GM21717 (cell line): ENCODE measurements at regions not wholly inside any gene's neighbourhood (a gene's known extent, or its start where the extent isn't known, plus 50 kb on each side); places are given as distances from the start of the nearest gene placed in this dataset.
"Not testable (repeated sequence)": the region's sequence is repeated elsewhere in the genome, so short reads cannot be mapped to it uniquely, and the experiment has no call there.

Source experiments
- ATAC-seq: cut with Tn5 transposase; IDR thresholded peaks from one replicate; pipeline ENCODE4 v1.9.1; 2021; ENCODE audit warnings: mild to moderate bottlenecking, moderate library complexity; ENCODE audit not compliant: unreplicated experiment

DNA sequence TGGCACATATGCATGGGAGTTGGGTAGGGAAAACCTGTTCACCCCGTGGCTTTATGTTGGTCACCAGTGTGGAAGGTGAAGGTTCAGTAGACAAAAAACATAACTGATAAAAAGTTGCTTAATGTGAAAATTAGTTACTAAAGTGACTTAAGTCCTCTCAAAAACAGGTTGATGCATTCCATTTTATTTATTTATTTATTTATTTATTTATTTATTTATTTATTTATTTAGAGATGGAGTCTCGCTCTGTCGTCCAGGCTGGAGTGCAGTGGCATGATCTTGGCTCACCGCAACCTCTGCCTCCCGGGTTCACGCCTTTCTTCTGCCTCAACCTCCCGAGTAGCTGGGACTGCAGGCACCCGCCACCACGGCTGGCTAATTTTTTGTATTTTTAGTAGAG is 541.0 kb downstream of the DCDC2C start:
- not testable (repeated sequence) for ATAC-seq

- ATAC-seq, result no peak
Observed at GRCh38 chr2:4246364-4247131, 543.2 kb downstream of the DCDC2C start.

GRCh38 chr2:4247791-4248190 is 544.4 kb downstream of the DCDC2C start:
- ATAC-seq, result no peak

DNA sequence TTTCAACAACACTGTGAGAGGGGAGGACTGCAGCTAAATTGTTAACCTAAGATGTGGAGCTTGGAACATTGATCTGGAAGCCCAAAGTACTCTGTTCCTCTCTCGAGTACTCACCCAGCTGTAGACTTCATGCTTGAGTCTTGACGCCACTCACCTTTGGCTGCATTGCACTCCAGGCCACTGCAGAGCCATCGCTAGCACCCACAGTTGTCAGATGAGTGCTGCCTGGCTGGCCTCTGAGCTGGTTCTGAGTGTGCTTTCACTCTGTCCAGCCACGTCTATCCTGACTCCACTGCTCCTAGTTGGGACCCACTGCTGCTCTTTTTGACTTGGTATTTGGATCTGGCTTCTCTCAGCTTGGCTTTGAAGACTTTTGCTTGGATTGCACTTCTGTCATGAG is 552.1 kb downstream of the DCDC2C start:
- ATAC-seq, result no peak

- no peak for ATAC-seq
Observed at GRCh38 chr2:4256351-4256750, 553.0 kb downstream of the DCDC2C start.

- no peak for ATAC-seq
Observed at GRCh38 chr2:4258563-4258962, 555.2 kb downstream of the DCDC2C start.

GRCh38 chr2:4265936-4266335 is 562.6 kb downstream of the DCDC2C start:
- ATAC-seq, result no peak

DNA sequence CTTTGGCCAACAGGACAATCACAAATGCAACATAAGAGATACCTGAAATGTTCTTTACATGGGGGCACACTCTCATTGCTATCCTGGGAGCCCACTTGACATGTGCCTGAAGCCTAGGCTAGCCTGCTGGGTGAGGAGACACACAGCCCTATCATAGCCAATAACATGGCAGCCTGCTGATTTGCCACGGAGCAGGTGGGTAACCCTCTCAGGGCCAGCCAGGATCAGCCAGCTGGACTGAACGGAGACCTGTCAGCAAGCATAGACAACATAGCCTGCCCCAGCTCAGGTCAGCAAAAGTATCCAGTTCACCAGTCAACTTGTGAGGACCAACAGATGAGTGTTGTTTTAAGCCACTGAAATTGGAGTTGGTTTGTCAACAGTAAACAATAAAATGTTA is 566.5 kb downstream of the DCDC2C start:
- ATAC-seq, result no peak

DNA sequence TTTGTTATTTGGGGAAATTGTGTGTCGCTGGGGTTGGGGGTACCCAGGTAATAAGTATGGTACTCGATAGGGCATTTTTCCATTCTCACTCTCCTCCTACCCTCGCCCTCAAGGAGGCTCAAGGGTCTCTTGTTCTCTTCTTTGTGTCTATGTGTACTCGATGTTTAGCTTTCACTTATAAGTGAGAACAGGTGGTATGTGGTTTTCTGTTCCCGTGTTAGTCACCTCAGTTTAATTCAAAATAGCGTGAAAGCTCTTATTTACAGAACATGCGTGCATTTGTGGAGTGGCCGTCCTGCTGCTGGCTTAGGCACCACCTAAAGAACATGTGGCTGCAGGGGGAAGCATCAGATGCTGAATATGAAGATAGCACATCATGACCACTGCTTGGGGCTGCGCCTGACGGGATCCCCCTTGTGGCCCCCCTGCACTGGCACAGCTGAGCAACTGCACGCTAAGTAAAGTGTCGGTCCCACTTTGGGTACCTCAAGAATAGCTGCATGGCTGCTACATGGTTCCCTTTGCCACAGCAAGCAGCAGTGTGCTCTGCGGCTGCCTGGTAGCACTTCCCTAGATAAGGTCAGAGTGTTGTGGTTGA is 569.0 kb downstream of the DCDC2C start:
- no peak for ATAC-seq

GRCh38 chr2:4278392-4278791 is 575.0 kb downstream of the DCDC2C start:
- no peak for ATAC-seq

DNA sequence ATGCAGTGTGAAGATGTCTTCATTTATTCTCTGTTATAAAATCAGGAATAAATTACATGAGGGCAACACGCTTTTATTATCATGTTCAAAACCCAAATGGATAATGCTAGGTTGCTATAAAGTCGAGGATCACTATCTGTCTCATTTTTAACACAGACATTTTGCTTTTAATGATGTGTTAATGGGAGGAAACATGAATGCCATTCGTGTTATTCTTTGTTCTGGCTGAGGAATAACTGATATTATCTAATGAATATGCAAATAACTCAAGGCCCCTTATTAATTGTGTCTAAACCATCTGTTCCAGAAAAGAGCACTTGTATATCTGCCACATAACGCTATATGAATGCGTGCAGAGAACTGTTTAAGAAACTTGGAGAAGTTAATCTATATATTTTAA is 576.1 kb downstream of the DCDC2C start:
- no peak for ATAC-seq

- ATAC-seq, result no peak
Observed at GRCh38 chr2:4291430-4291829, 588.1 kb downstream of the DCDC2C start.

- no peak for ATAC-seq
Observed at GRCh38 chr2:4295680-4296079, 592.3 kb downstream of the DCDC2C start.

- ATAC-seq, result no peak
Observed at GRCh38 chr2:4300616-4301015, 597.2 kb downstream of the DCDC2C start.

DNA sequence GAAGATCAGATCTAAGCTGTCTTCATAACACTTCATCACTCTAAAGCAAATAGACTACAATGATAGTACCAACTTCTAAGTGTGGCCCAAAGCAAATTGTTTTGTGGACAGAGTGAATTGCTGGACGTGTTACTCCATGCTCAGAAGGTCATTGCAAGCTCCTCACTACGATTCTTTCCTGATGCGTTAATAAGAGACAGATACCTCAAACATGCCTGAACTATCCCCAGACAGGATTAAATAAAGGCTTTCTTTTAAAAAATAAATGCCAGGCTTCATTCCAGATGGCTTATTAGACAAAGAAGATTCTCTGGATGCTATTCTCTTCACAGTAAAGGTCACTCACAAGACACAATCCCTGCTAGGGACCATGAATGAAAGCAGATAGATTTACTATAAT is 621.2 kb downstream of the DCDC2C start:
- no peak for ATAC-seq

DNA sequence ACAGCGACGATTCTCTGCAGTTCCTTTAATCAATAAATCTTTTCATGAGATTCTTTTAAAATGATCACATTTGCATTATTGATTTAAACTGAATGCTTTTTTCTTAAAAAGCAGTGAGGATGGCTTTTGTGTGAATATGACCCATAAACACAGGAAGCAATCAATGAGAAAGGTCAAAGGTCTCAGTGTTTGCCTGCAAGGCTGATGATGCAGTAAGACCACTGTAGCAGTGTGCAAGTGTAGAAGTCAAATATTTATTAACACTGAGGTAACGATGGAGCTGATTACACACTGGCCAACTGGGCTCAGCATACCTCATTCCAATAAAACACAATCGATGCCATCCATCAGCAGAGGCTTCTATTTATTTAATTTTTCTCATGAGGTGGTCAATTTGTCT is 633.5 kb downstream of the DCDC2C start:
- ATAC-seq, result no peak

DNA sequence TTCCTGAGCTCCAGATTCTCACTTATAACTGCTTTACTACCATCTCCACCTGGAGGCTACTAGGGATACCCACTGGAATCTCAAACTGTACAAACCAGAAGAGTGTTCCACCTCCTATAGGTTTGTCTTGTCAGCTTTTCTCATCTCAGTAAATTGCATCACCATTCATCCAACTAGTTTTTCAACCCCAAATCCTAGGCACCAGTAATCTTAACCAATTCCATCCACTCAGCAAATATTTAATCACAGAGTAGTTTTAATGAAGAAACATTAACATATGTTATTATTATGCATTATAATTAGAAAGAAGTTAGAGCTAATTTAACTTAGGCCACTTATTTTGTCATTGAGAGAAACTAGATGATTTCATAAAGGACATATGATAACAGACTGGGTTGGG is 635.0 kb downstream of the DCDC2C start:
- no peak for ATAC-seq

DNA sequence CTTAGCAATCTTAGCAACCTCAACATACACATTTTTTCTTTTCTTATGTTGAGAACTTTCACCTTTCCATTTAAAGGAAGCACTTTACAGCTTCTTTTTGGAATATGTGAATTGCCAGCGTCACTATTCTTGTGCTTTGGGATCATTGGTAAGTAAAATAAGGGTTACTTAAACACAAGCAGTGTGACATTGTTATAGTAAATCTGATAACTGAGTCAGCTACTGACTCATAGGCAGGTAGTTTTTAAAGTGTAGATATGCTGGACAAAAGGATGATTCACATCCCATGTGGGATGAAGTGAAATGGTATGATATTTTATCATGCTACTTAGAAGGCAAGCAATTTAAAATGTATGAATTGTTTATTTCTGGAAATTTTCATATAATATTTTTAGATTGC is 637.2 kb downstream of the DCDC2C start:
- ATAC-seq, result no peak

DNA sequence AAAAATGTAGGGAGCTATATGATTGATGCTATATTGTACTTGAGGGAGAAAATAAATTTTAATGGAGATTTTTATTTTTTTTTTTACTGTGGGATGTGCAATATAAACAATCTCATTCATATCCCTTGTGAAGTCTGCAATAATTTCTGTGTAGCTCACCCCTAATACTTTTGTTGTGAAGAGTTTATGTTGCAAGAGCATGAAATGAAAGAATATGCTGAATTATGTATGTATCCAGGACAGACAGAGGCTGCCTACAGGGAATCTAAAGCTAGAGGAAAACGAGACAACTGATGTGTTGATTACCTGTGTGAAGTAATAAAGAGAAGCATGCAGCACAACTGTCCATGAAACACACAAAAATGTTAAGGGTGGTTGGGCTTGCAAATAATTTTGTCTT is 643.3 kb downstream of the DCDC2C start:
- ATAC-seq, result no peak

- ATAC-seq, result no peak
Observed at GRCh38 chr2:4353668-4354067, 650.3 kb downstream of the DCDC2C start.

GRCh38 chr2:4354164-4354563 is 650.8 kb downstream of the DCDC2C start:
- ATAC-seq, result no peak

DNA sequence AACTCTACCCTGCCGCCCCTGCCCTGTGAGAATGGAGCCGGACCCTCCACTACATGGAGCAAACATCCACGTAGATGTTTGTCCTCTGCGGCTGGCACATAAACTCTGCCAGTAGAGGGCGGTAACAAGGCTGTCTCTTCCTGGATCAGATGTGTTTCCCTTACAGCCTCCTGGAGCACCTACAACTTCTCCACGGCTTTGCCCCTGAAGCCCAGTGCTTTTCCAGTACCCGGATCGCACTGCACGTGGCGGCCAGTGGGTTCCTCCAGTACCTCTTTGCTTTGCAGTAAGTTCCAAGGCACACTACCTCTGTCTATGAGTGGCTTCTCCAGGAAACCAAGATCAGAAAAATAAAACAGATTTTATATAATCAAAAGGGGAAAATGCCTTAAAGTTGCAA is 651.3 kb downstream of the DCDC2C start:
- ATAC-seq, result no peak

DNA sequence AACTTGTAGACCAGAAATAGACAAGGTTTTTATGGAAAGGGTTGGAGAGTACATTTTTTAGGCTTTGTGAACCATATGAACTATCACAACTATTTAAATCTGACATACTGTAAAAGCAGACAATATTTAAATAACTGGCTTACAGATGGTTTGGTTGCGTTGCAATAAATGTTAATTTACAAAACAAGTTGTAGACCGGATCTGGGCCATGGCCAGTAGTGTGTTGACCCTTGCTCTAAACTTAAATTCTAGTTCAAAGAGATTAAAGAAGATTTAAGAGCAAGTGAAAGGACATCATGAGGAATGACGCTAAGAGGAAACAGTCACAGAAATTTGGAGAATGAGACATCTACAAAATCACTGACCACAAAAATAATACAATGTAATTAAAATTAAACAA is 652.7 kb downstream of the DCDC2C start:
- no peak for ATAC-seq
